AG10803 (cell line): ENCODE measurements at regions not wholly inside any gene's neighbourhood (a gene's known extent, or its start where the extent isn't known, plus 50 kb on each side); places are given as distances from the start of the nearest gene placed in this dataset.
A peak's percentile ranks its signal among the peaks of the same experiment; 100 is the strongest.

Experiments used
- DNase-seq: peaks from one replicate; pipeline ENCODE4 v3.0.0; 2010; ENCODE audit warnings: low read depth
- H3K4me3 ChIP-seq: 2 replicates; pipeline ENCODE4 v1.5.1; 2011; ENCODE audit warnings: mild to moderate bottlenecking, low read length, control low read depth
- TF ChIP-seq, protein P1 (sequence below): conservative IDR thresholded peaks from 2 replicates; pipeline ENCODE4 v1.5.1; 2011; ENCODE audit warnings: mild to moderate bottlenecking, low read length, control low read depth, inconsistent platforms

DNA sequence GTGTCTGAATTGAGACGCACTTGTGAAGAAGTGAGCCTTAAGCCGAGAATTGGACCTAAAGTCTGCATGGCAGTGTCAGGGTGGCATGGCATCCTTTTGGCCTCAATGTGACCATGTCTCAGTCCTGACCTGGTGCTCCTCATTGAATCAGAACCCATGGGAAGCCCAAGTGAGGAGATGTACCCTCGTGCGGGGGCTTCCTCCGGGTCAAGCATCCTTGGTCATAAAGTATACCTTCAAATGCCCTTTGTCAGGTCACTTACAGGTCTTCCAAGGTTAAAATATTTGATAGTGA is 202.2 kb downstream of the GADD45G start:
- TF ChIP-seq, protein P1, sequence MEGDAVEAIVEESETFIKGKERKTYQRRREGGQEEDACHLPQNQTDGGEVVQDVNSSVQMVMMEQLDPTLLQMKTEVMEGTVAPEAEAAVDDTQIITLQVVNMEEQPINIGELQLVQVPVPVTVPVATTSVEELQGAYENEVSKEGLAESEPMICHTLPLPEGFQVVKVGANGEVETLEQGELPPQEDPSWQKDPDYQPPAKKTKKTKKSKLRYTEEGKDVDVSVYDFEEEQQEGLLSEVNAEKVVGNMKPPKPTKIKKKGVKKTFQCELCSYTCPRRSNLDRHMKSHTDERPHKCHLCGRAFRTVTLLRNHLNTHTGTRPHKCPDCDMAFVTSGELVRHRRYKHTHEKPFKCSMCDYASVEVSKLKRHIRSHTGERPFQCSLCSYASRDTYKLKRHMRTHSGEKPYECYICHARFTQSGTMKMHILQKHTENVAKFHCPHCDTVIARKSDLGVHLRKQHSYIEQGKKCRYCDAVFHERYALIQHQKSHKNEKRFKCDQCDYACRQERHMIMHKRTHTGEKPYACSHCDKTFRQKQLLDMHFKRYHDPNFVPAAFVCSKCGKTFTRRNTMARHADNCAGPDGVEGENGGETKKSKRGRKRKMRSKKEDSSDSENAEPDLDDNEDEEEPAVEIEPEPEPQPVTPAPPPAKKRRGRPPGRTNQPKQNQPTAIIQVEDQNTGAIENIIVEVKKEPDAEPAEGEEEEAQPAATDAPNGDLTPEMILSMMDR: no peak
- DNase-seq: no peak
- no peak overlapping the region for H3K4me3 ChIP-seq

DNA sequence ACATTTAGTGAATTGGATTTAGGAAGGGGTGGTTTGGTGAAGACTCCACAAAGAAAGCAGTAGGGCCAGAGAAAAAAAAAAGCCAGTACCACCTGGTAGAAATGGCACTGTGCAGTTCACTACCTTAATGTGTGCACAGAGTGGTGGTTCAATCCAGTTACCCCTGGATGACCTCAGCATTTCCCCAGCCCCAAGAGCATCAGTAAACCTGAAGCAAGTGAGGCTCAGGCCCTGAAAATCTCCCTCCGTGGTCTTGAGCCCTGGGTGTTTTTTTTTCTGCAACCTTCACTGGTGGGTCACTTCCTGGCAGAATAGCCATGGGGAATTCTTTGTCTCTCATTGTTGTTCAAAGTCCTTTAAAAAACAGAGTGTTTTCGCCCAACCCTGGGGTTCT is 202.9 kb downstream of the GADD45G start:
- TF ChIP-seq, protein P1: no peak
- DNase-seq: no peak
- no peak overlapping the region for H3K4me3 ChIP-seq

DNA sequence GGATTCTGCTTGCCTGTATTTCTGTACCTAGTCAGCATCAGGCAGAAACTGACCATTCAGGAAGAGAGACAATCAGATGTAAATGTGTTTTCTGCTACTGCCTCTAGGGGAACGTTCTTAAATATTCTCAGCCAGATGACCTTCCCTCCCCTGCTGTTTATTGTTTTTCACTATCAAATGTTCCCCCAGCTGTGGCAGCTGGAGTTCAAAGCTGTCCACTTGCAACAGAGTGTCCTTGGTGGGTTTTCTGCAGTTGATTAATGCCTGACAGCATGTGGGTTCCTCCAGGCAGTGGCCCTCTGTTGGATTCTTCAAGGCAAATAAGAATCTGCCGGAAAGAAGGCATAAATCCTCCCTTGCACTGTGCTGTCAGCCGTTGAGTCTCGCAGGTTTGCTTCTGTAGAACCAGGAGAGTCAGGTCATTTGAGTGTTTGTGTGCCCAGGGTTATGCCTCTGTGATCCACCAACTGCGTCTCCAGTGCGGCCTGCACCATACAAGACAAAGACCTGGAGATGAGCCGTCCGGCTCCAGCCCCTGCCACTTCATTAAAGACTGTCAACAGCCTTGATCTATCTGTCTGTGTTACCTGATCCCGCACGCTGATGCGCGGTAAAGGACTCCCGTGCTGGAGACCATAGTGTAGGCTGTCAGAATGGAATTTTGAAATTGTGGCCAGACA is 203.4 kb downstream of the GADD45G start:
- H3K4me3 ChIP-seq: no peak overlapping the region
- TF ChIP-seq, protein P1: no peak
- DNase-seq: no peak

DNA sequence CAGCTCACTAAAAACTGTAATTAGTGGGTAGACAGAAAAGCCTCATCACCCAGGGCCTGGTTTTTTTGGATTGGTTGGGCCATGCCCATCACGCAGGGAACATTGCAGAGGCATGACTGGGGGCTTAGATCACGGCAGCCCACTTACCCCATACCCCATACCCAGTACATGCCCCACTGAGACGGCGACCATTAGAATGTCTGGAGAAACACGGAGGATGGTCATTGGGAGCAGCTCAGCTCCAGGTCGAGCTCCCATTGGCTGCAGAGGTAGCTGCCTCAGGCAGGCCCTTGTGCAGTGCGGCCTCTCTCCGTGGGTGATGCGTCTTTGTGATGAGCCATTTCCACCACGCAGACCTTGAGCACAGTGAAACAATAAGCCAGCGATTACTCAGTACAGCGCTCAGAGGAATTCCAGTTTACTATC is 204.0 kb downstream of the GADD45G start:
- no peak for DNase-seq
- TF ChIP-seq, protein P1: no peak

DNA sequence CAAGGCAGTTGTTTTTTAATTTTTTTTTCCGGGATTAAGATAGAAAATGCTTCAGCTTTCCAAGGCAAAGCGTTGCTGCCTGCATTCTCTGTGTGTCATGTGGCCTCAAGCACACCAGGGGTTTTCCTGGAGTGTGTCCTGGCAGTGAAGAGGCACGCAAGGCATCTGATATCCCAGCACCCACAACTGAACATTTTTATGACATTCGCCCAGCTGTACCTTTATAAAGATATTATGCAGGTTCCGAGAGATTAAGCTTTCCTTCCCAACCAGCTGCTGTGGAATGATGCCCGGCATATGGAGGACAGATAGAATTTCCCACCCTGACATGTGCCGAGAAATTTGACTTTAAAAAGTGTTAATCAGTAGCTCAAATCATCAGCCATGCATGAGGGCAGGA is 205.6 kb downstream of the GADD45G start:
- peak; percentile 12 for DNase-seq
- TF ChIP-seq, protein P1: no peak
- H3K4me3 ChIP-seq: no peak overlapping the region

More for the DNA sequence above, 204.0 kb downstream of the GADD45G start:
- no peak overlapping the region for H3K4me3 ChIP-seq

DNA sequence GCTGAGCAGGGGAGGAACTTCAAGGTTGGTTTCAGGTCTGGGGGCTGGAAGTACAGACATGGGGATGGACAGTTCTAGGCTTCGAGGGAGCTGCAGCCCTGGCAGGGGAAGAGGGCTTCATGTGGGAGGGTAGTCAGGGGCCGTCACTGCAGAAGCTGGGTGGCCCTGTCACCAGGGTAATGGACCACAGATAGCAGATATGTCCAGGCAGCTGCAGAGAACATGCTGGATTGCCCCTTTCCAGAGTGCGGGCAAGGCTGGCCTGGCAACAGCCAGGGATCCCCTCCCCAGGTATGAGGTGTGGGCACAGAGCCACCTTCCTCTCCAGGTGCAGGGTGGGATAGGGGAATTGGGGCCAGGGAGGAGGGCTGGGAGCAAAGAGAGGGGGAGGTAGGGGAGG is 206.5 kb downstream of the GADD45G start:
- H3K4me3 ChIP-seq: no peak overlapping the region
- no peak for DNase-seq
- TF ChIP-seq, protein P1: no peak

DNA sequence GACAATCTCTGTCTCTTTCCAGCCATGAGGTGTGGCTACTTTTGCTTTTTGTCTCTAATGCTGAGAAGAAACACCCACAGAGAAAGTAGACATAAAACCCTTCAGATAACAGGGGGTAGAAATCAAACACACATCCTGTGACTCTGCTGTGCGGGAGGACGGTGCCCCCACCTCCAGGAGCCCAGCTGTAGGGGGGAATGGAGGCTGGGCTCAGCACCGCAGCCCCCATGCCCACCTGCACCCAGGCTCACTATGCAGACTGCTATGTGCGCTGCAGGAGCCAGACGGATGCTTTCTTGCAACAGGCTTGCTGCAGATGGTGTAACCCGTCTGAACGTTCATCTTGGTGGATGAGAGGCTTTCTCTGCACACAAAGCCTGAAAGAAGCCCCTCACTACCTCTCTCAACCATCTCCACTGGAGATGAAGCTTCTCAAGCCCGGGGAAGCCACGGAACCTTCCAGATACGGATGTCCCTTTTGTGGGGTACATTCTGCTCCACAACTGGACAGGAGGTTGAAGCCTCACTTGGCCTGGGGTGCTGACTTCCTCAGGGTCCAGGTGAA is 207.2 kb downstream of the GADD45G start:
- TF ChIP-seq, protein P1: no peak
- no peak overlapping the region for H3K4me3 ChIP-seq
- no peak for DNase-seq
